Omental fat pad (tissue), 3 donors: ENCODE measurements at regions not wholly inside any gene's neighbourhood (a gene's known extent, or its start where the extent isn't known, plus 50 kb on each side); places are given as distances from the start of the nearest gene placed in this dataset.

Source experiments
- ATAC-seq: fragments of 150-250 bp; one replicate; pipeline ENCODE4 v1.9.1; 2016; ENCODE audit warnings: mild to moderate bottlenecking, moderate library complexity; ENCODE audit not compliant: low FRiP score
- DNase-seq: peaks from one replicate; pipeline ENCODE4 v3.0.0-alpha.2; 2019; ENCODE audit warnings: low spot score
- TF ChIP-seq, protein P1 (sequence below), 3 donors: fragments of 450-650 bp; IDR thresholded peaks; one replicate each; pipeline ENCODE4 v1.5.1; 2016 to 2017; ENCODE audit warnings: antibody characterized with exemption in 3 of 3, mild to moderate bottlenecking in 3 of 3, moderate library complexity in 2 of 3

DNA sequence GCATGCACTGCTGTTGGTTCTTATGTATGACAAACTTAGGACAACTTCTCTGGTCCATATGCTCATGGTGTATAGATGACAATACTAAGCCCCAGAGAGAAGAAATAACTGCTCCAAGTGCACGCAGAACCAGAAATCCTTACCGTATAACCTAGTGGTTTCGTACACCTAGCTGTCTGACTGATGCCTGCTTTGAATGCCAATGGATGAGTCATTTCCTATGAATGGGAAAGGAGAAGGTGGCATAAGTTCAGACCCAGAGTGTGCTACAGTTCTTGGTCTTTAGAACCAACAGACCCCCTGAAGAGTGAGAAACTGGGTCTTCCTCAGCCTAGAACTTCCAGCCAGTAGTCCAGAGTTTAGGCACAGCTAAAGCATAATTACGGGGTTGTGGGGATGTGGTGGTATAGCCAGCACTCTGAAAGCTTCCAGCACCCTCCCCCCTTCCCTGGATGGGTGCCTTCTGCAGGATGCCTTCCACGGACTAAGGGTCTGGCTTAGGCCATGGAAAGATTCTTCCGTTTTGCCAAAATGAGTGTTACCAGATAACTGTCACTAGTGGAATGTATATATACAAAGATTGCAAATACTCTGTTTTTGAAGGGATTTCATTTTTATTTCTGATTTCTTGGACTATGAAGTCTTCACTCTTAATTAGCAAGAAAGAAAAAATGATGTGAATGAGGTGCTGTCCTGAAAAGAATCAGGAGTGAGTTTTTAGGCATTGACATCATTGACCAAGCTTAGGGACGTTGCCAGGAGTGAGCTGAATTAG lies 84.6 kb upstream of the PACRGL start:
- TF ChIP-seq, protein P1, sequence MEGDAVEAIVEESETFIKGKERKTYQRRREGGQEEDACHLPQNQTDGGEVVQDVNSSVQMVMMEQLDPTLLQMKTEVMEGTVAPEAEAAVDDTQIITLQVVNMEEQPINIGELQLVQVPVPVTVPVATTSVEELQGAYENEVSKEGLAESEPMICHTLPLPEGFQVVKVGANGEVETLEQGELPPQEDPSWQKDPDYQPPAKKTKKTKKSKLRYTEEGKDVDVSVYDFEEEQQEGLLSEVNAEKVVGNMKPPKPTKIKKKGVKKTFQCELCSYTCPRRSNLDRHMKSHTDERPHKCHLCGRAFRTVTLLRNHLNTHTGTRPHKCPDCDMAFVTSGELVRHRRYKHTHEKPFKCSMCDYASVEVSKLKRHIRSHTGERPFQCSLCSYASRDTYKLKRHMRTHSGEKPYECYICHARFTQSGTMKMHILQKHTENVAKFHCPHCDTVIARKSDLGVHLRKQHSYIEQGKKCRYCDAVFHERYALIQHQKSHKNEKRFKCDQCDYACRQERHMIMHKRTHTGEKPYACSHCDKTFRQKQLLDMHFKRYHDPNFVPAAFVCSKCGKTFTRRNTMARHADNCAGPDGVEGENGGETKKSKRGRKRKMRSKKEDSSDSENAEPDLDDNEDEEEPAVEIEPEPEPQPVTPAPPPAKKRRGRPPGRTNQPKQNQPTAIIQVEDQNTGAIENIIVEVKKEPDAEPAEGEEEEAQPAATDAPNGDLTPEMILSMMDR (IDR thresholded peaks at IDR 0.05): no peak
- peak; percentile 77 for ATAC-seq
- no peak for DNase-seq

GRCh38 chr4:20616313-20616712 lies 83.9 kb upstream of the PACRGL start:
- TF ChIP-seq, protein P1 (IDR thresholded peaks at IDR 0.05): no peak
- no peak for DNase-seq
- ATAC-seq: no peak

- TF ChIP-seq, protein P1 (IDR thresholded peaks at IDR 0.05): no peak
- ATAC-seq (no peak), DNase-seq (no peak)
These were observed 83.4 kb upstream of the PACRGL start for GRCh38 chr4:20616848-20617247.

GRCh38 chr4:20617678-20618396 lies 82.4 kb upstream of the PACRGL start:
- ATAC-seq: no peak
- TF ChIP-seq, protein P1 (IDR thresholded peaks at IDR 0.05): no peak
- DNase-seq: peak; percentile 24

GRCh38 chr4:20618731-20619130 lies 81.5 kb upstream of the PACRGL start:
- TF ChIP-seq, protein P1 (IDR thresholded peaks at IDR 0.05): no peak
- no peak for DNase-seq
- ATAC-seq: no peak

GRCh38 chr4:20621476-20621875 lies 78.8 kb upstream of the PACRGL start:
- DNase-seq (no peak), ATAC-seq (no peak)
- TF ChIP-seq, protein P1 (IDR thresholded peaks at IDR 0.05): no peak

- TF ChIP-seq, protein P1 (IDR thresholded peaks at IDR 0.05): no peak
- no peak for ATAC-seq
- no peak for DNase-seq
These were observed 77.6 kb upstream of the PACRGL start for GRCh38 chr4:20622701-20623100.
